T-helper 2 cell treated with Interferon-gamma antibody and Interleukin-4, amounts not matched to agents 5 μg/mL and 100 μg/mL, for 36 hours (primary cell): ENCODE measurements at regions not wholly inside any gene's neighbourhood (a gene's known extent, or its start where the extent isn't known, plus 50 kb on each side); places are given as distances from the start of the nearest gene placed in this dataset.

Experiments used
- DNase-seq: peaks from one replicate; pipeline ENCODE4 v3.0.0; 2021; ENCODE audit warnings: low spot score
- H3K27ac Mint-ChIP-seq: one replicate; pipeline ENCODE4 v1.8.0; 2021; ENCODE audit warnings: mild to moderate bottlenecking, mixed read lengths
- H3K27me3 Mint-ChIP-seq: one replicate; pipeline ENCODE4 v1.8.0; 2021; ENCODE audit warnings: low read depth, mixed read lengths
- H3K36me3 Mint-ChIP-seq: one replicate; pipeline ENCODE4 v1.8.0; 2021; ENCODE audit warnings: low read depth, mixed read lengths
- H3K4me1 Mint-ChIP-seq: one replicate; pipeline ENCODE4 v1.8.0; 2021; ENCODE audit warnings: low read depth, mixed read lengths
- H3K4me3 Mint-ChIP-seq: one replicate; pipeline ENCODE4 v1.8.0; 2022; ENCODE audit warnings: mild to moderate bottlenecking, moderate library complexity, mixed read lengths
- H3K9me3 Mint-ChIP-seq: one replicate; pipeline ENCODE4 v1.8.0; 2021; ENCODE audit warnings: mixed read lengths

GRCh38 chr2:153787612-153788011 is 84.1 kb upstream of the GALNT13 start:
- no peak for DNase-seq
- H3K9me3 Mint-ChIP-seq = peaks cover 39% of the 10 kb centered on the region
- H3K4me1 Mint-ChIP-seq = no peaks in the 10 kb centered on the region
- no peaks in the 10 kb centered on the region for H3K27me3 Mint-ChIP-seq
- no peak overlapping the region for H3K27ac Mint-ChIP-seq
- H3K36me3 Mint-ChIP-seq = no peaks in the 10 kb centered on the region
- no peak overlapping the region for H3K4me3 Mint-ChIP-seq

GRCh38 chr2:153802671-153803070 is 69.1 kb upstream of the GALNT13 start:
- Mint-ChIP-seq H3K4me1 (no peaks in the 10 kb centered on the region), H3K9me3 (no peaks in the 10 kb centered on the region), H3K27ac (no peak overlapping the region), H3K27me3 (no peaks in the 10 kb centered on the region), H3K4me3 (no peak overlapping the region), H3K36me3 (no peaks in the 10 kb centered on the region)
- no peak for DNase-seq

- H3K4me1 Mint-ChIP-seq = no peaks in the 10 kb centered on the region
- H3K9me3 Mint-ChIP-seq = no peaks in the 10 kb centered on the region
- no peaks in the 10 kb centered on the region for H3K27me3 Mint-ChIP-seq
- no peak overlapping the region for H3K27ac Mint-ChIP-seq
- no peak overlapping the region for H3K4me3 Mint-ChIP-seq
- no peak for DNase-seq
- H3K36me3 Mint-ChIP-seq = no peaks in the 10 kb centered on the region
These were observed 63.0 kb upstream of the GALNT13 start for GRCh38 chr2:153808679-153809078.

GRCh38 chr2:153811516-153811915 is 60.2 kb upstream of the GALNT13 start:
- Mint-ChIP-seq H3K4me3 (no peak overlapping the region), H3K27ac (no peak overlapping the region), H3K9me3 (peaks cover 5% of the 10 kb centered on the region), H3K27me3 (no peaks in the 10 kb centered on the region), H3K4me1 (no peaks in the 10 kb centered on the region), H3K36me3 (no peaks in the 10 kb centered on the region)
- DNase-seq = no peak

GRCh38 chr2:153812632-153813031 is 59.1 kb upstream of the GALNT13 start:
- Mint-ChIP-seq H3K4me3 (no peak overlapping the region), H3K36me3 (no peaks in the 10 kb centered on the region), H3K9me3 (peaks cover 5% of the 10 kb centered on the region), H3K27me3 (no peaks in the 10 kb centered on the region), H3K4me1 (no peaks in the 10 kb centered on the region), H3K27ac (no peak overlapping the region)
- DNase-seq = no peak

GRCh38 chr2:153818242-153818641 is 53.5 kb upstream of the GALNT13 start:
- DNase-seq = no peak
- no peaks in the 10 kb centered on the region for H3K36me3 Mint-ChIP-seq
- no peak overlapping the region for H3K27ac Mint-ChIP-seq
- H3K9me3 Mint-ChIP-seq = peaks cover 11% of the 10 kb centered on the region
- H3K4me1 Mint-ChIP-seq = no peaks in the 10 kb centered on the region
- H3K4me3 Mint-ChIP-seq = no peak overlapping the region
- H3K27me3 Mint-ChIP-seq = no peaks in the 10 kb centered on the region

- no peak for DNase-seq
- H3K9me3 Mint-ChIP-seq = peaks cover 11% of the 10 kb centered on the region
These were observed 52.6 kb upstream of the GALNT13 start for GRCh38 chr2:153819074-153819473.

GRCh38 chr2:153819501-153819900 is 52.2 kb upstream of the GALNT13 start:
- peaks cover 11% of the 10 kb centered on the region for H3K9me3 Mint-ChIP-seq
- H3K27ac Mint-ChIP-seq = no peak overlapping the region
- no peak for DNase-seq
- H3K4me3 Mint-ChIP-seq = no peak overlapping the region
- H3K4me1 Mint-ChIP-seq = no peaks in the 10 kb centered on the region
- no peaks in the 10 kb centered on the region for H3K27me3 Mint-ChIP-seq
- no peaks in the 10 kb centered on the region for H3K36me3 Mint-ChIP-seq

More at GRCh38 chr2:153819074-153819473, 52.6 kb upstream of the GALNT13 start:
- H3K4me1 Mint-ChIP-seq = no peaks in the 10 kb centered on the region
- no peak overlapping the region for H3K4me3 Mint-ChIP-seq
- H3K27me3 Mint-ChIP-seq = no peaks in the 10 kb centered on the region
- no peak overlapping the region for H3K27ac Mint-ChIP-seq
- no peaks in the 10 kb centered on the region for H3K36me3 Mint-ChIP-seq
